B cell (primary cell): ENCODE measurements at regions not wholly inside any gene's neighbourhood (a gene's known extent, or its start where the extent isn't known, plus 50 kb on each side); places are given as distances from the start of the nearest gene placed in this dataset.

Experiments used
- ATAC-seq: fragments of 200-7000 bp; cut with Tn5 transposase; one replicate; pipeline ENCODE4 v1.10.0; 2021; ENCODE audit warnings: low read depth, mild to moderate bottlenecking, moderate number of reproducible peaks, moderate library complexity
- CTCF ChIA-PET: fragments of 350-600 bp; sonication (Branson Sonifier 250); formaldehyde crosslinking; loops from one replicate; lab custom pipeline; 2021; ENCODE audit warnings: antibody characterized with exemption, inconsistent platforms; lab: Charles Lee
- POLR2A ChIA-PET: fragments of 350-600 bp; sonication (Branson Sonifier 250); formaldehyde crosslinking; loops from one replicate; lab custom pipeline; 2021; ENCODE audit warnings: antibody characterized with exemption; lab: Charles Lee
- DNase-seq: peaks from one replicate; pipeline ENCODE4 v3.0.0; 2013
- H2AFZ ChIP-seq: 2 replicates; pipeline ENCODE4 v1.6.1; 2012; ENCODE audit warnings: mild to moderate bottlenecking, low read depth, low read length; ENCODE audit not compliant: insufficient read depth, poor library complexity, severe bottlenecking
- H3K27ac ChIP-seq, 2 donors: 1 replicate in 1 of 2; 2 replicates in 1 of 2; pipeline ENCODE4 v1.5.1; 2012 to 2013; ENCODE audit warnings: low read length in 2 of 2, mild to moderate bottlenecking in 2 of 2, moderate library complexity in 1 of 2
- H3K27me3 ChIP-seq, 4 experiments: fragments of 200-600 bp in 1 of 4; sonication (generic) in 1 of 4; replicated peaks in 1 of 4; 1 replicate in 2 of 4; 2 replicates in 2 of 4; pipeline versions ENCODE4 v1.6.1 to v1.7.0; 2013 to 2016; ENCODE audit warnings: low read length in 3 of 4, mild to moderate bottlenecking in 2 of 4, mixed read lengths in 1 of 4, moderate library complexity in 1 of 4; ENCODE audit not compliant: insufficient read depth in 4 of 4, control insufficient read depth in 3 of 4; ENCODE audit errors: control extremely low read depth in 1 of 4
- H3K36me3 ChIP-seq, 2 experiments: replicated peaks in 1 of 2; 1 replicate in 1 of 2; 2 replicates in 1 of 2; pipeline versions ENCODE4 v1.6.1 to v1.7.1; 2013; ENCODE audit warnings: low read length in 1 of 2; ENCODE audit not compliant: insufficient read depth in 2 of 2, control insufficient read depth in 1 of 2; ENCODE audit errors: control extremely low read depth in 1 of 2, extremely low read depth in 1 of 2
- H3K4me1 ChIP-seq, 2 donors: fragments of 200-600 bp in 1 of 2; sonication (generic) in 1 of 2; 1 replicate in 1 of 2; 2 replicates in 1 of 2; pipeline versions ENCODE4 v1.5.1 to v1.6.1; 2013 to 2017; ENCODE audit warnings: low read length in 2 of 2; ENCODE audit not compliant: control insufficient read depth in 2 of 2, insufficient read depth in 2 of 2
- H3K4me2 ChIP-seq: replicated peaks from 2 replicates; pipeline ENCODE3; 2012; ENCODE audit warnings: mild to moderate bottlenecking, low read depth, low read length; ENCODE audit not compliant: poor library complexity, severe bottlenecking
- H3K4me3 ChIP-seq, 5 experiments: fragments of 200-600 bp in 1 of 5; sonication (generic) in 1 of 5; 1 replicate in 3 of 5; 2 replicates in 2 of 5; pipeline versions ENCODE4 v1.5.1 to v1.7.0; 2011 to 2016; ENCODE audit warnings: low read length in 4 of 5, mild to moderate bottlenecking in 4 of 5, low read depth in 2 of 5, control low read depth in 1 of 5, moderate library complexity in 1 of 5; ENCODE audit not compliant: insufficient read depth in 1 of 5; ENCODE audit errors: control extremely low read depth in 1 of 5, extremely low read depth in 1 of 5
- H3K79me2 ChIP-seq: fragments of 200-600 bp; sonication (generic); one replicate; pipeline ENCODE4 v1.6.0; 2016; ENCODE audit warnings: low read length; ENCODE audit not compliant: control insufficient read depth, insufficient read depth
- H3K9ac ChIP-seq: fragments of 200-600 bp; sonication (generic); 2 replicates; pipeline ENCODE4 v1.6.1; 2017; ENCODE audit warnings: mild to moderate bottlenecking, low read length, moderate library complexity
- H3K9me3 ChIP-seq, 3 donors: one replicate each; pipeline versions ENCODE4 v1.6.1 to v1.7.1; 2013; ENCODE audit warnings: low read length in 2 of 3; ENCODE audit not compliant: control insufficient read depth in 2 of 3, insufficient read depth in 1 of 3; ENCODE audit errors: control extremely low read depth in 1 of 3
- H4K20me1 ChIP-seq: 2 replicates; pipeline ENCODE4 v1.6.0; 2012; ENCODE audit warnings: mild to moderate bottlenecking, low read length; ENCODE audit not compliant: insufficient read depth, control insufficient read depth, poor library complexity, severe bottlenecking
- H3K27ac Mint-ChIP-seq: one replicate; pipeline ENCODE4 v1.8.0; 2021; ENCODE audit warnings: mixed read lengths
- H3K27me3 Mint-ChIP-seq: one replicate; pipeline ENCODE4 v1.8.0; 2021; ENCODE audit warnings: mixed read lengths
- H3K4me1 Mint-ChIP-seq: one replicate; pipeline ENCODE4 v1.8.0; 2021; ENCODE audit warnings: mixed read lengths
- H3K4me3 Mint-ChIP-seq: one replicate; pipeline ENCODE4 v1.8.0; 2021; ENCODE audit warnings: mixed read lengths
- H3K9me3 Mint-ChIP-seq: one replicate; pipeline ENCODE4 v1.8.0; 2022; ENCODE audit warnings: mixed read lengths; ENCODE audit not compliant: insufficient read depth
- CTCF ChIP-seq: fragments of 200-600 bp; IDR thresholded peaks from one replicate; pipeline ENCODE4 v1.8.0; 2022; ENCODE audit warnings: antibody characterized with exemption, mild to moderate bottlenecking
- EZH2 ChIP-seq: IDR thresholded peaks from 2 replicates; pipeline ENCODE4 v1.6.1; 2012; ENCODE audit warnings: borderline replicate concordance, low read depth, mild to moderate bottlenecking, moderate library complexity, low read length; ENCODE audit not compliant: insufficient read depth, poor library complexity, severe bottlenecking
- WGBS: methylation state at CpG from one replicate; pipeline ENCODE4 v1.1.5; 2013; ENCODE audit warnings: missing lambda C conversion rate; ENCODE audit not compliant: insufficient coverage; 5-methylcytosine and 5-hydroxymethylcytosine counted together
- intact Hi-C: fragments of 100-400 bp; cut with micrococcal nuclease; formaldehyde crosslinking; loops from one replicate; pipeline ENCODE4 v1.10.0; 2022

- Mint-ChIP-seq H3K4me1 (no peaks in the 10 kb centered on the region), H3K4me3 (no peak overlapping the region), H3K27ac (no peak overlapping the region), H3K27me3 (no peaks in the 10 kb centered on the region), H3K9me3 (no peaks in the 10 kb centered on the region)
- Histone ChIP-seq H2AFZ (no peak overlapping the region), H3K9me3 (no peaks in the 10 kb centered on the region), H3K9ac (no peak overlapping the region), H3K79me2 (no peaks in the 10 kb centered on the region), H3K4me2 (no peak overlapping the region), H3K4me3 (no peak overlapping the region), H3K27me3 (no peaks in the 10 kb centered on the region), H3K27ac (no peak overlapping the region), H4K20me1 (no peaks in the 10 kb centered on the region), H3K36me3 (no peaks in the 10 kb centered on the region), H3K4me1 (no peaks in the 10 kb centered on the region)
- intact Hi-C loops, result no loop called here
- ChIA-PET POLR2A (no interaction called here), CTCF (no interaction called here)
- no peak for DNase-seq
- 88% methylated on average over 1 of the region's 1 CpG for WGBS
- no peak for ATAC-seq
- no peak for TF ChIP-seq CTCF
- TF ChIP-seq EZH2, result no peak
Measured at GRCh38 chr10:83553366-83553765, 585.9 kb upstream of the GHITM start.

- no peaks in the 10 kb centered on the region for H3K36me3 ChIP-seq
- CTCF ChIA-PET, result no interaction called here
- H3K9me3 Mint-ChIP-seq, result no peaks in the 10 kb centered on the region
- intact Hi-C loops, result no loop called here
- H3K79me2 ChIP-seq, result no peaks in the 10 kb centered on the region
- DNase-seq (no peak), ATAC-seq (no peak)
- no peaks in the 10 kb centered on the region for H4K20me1 ChIP-seq
- H3K9me3 ChIP-seq, result no peaks in the 10 kb centered on the region
- POLR2A ChIA-PET, result no interaction called here
- H3K9ac ChIP-seq, result no peak overlapping the region
- H3K4me1 ChIP-seq, result no peaks in the 10 kb centered on the region
- no peak overlapping the region for H3K4me3 Mint-ChIP-seq
- no peak overlapping the region for H3K4me2 ChIP-seq
- no peak overlapping the region for H2AFZ ChIP-seq
- H3K27ac ChIP-seq, result no peak overlapping the region
- no peak overlapping the region for H3K27ac Mint-ChIP-seq
- H3K4me1 Mint-ChIP-seq, result no peaks in the 10 kb centered on the region
- H3K27me3 ChIP-seq, result no peaks in the 10 kb centered on the region
- H3K4me3 ChIP-seq, result no peak overlapping the region
- TF ChIP-seq CTCF, result no peak
- TF ChIP-seq EZH2, result no peak
- no peaks in the 10 kb centered on the region for H3K27me3 Mint-ChIP-seq
Measured at GRCh38 chr10:83555264-83555663, 584.0 kb upstream of the GHITM start.
